Duodenal mucosa (tissue), 2 donors: ENCODE measurements at regions not wholly inside any gene's neighbourhood (a gene's known extent, or its start where the extent isn't known, plus 50 kb on each side); places are given as distances from the start of the nearest gene placed in this dataset.
"Not testable (repeated sequence)": the region's sequence is repeated elsewhere in the genome, so short reads cannot be mapped to it uniquely, and the experiment has no call there.

Experiments
- H3K27ac ChIP-seq: one replicate; pipeline ENCODE4 v1.7.0; 2013; ENCODE audit warnings: low read depth, low read length
- H3K27me3 ChIP-seq, 2 donors: one replicate each; pipeline ENCODE4 v1.7.0; 2013; ENCODE audit warnings: low read length in 2 of 2, control low read depth in 1 of 2; ENCODE audit not compliant: insufficient read depth in 2 of 2, control insufficient read depth in 1 of 2
- H3K36me3 ChIP-seq, 2 donors: one replicate each; pipeline ENCODE4 v1.7.0; 2013; ENCODE audit warnings: low read length in 2 of 2, control low read depth in 1 of 2; ENCODE audit not compliant: insufficient read depth in 2 of 2, control insufficient read depth in 1 of 2
- H3K4me1 ChIP-seq, 2 donors: one replicate each; pipeline ENCODE4 v1.7.0; 2013; ENCODE audit warnings: low read length in 2 of 2, control low read depth in 1 of 2; ENCODE audit not compliant: insufficient read depth in 2 of 2, control insufficient read depth in 1 of 2
- H3K4me3 ChIP-seq, 2 donors: one replicate each; pipeline ENCODE4 v1.7.0; 2013; ENCODE audit warnings: low read length in 2 of 2, low read depth in 1 of 2
- H3K9ac ChIP-seq, 2 donors: one replicate each; pipeline ENCODE4 v1.7.0; 2013; ENCODE audit warnings: low read length in 2 of 2, low read depth in 1 of 2
- H3K9me3 ChIP-seq, 2 donors: one replicate each; pipeline ENCODE4 v1.7.0; 2013; ENCODE audit warnings: low read length in 2 of 2, control low read depth in 1 of 2; ENCODE audit not compliant: control insufficient read depth in 1 of 2

DNA sequence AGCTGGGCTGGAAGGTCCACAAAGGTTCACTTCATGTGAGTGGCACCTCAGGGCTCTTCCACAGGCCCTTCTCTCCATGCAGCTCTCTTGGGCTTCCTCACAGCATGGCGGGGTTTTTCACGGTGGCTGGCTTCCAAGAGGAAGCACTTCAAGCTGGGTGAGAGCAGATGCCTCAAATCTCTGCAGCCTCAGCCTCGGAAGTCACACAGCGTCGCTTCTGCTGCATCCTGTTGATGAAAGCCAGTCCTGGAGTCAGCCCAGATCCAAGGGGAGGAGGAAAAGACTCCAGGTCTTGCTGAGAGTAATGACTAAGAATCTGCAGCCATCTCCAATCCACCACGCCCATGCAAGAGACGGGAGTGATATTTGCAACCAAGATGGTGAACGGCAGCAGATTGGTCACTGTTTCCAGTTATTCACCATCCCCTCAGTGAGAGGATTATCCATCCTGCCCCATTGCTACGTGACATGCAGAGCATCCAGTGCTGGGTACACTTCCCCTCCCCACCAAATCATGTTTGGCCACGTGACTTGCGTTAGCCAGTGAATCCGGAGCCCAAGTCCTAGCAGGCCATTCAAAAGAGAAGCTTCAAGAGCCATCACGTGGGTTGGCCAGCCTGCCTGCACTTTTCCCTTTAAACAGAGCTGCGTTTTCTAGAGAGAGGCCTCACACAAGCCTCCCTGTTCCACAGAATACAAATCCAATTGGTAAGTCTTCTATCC, 173.9 kb downstream of the C9orf50 start:
- no peak overlapping the region for H3K27ac ChIP-seq
- no peak overlapping the region for H3K9ac ChIP-seq
- H3K4me1 ChIP-seq, result peaks cover 10 to 11% of the 10 kb centered on the region in 2 donors
- H3K36me3 ChIP-seq, result no peaks in the 10 kb centered on the region
- no peaks in the 10 kb centered on the region for H3K27me3 ChIP-seq
- H3K9me3 ChIP-seq, result peaks cover 0 to 2% of the 10 kb centered on the region in 2 donors
- no peak overlapping the region for H3K4me3 ChIP-seq

DNA sequence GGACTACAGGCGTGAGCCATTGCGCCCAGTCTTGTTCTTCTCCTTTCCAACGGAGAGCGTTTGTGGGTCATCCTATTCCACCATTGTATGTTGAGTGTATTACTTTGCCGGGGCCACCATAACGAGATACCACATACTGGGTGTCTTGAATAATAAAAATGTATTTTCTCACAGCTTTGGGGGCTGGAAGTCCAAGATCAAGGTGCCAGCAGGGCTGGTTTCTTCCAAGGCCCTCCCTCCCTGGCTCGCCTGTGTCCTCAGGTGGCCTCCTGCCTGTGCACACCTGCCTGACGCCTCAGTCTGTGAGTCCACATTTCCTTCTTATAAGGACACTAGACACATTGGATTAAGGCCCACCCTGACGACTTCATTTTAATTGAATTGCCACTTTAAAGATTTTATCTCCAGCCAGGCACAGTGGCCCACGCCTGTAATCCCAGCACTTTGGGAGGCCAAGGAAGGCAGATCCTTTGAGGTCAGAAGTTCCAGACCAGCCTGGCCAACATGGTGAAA, 175.1 kb downstream of the C9orf50 start:
- Histone ChIP-seq H3K36me3 (no peaks in the 10 kb centered on the region), H3K9ac (no peak overlapping the region), H3K4me3 (no peak overlapping the region), H3K9me3 (peaks cover 0 to 2% of the 10 kb centered on the region in 2 donors), H3K4me1 (peaks cover 10 to 11% of the 10 kb centered on the region in 2 donors), H3K27ac (no peak overlapping the region), H3K27me3 (no peaks in the 10 kb centered on the region)

- not testable (repeated sequence) for H3K27ac ChIP-seq
Measured at GRCh38 chr9:129443515-129444164, 177.3 kb downstream of the C9orf50 start.

DNA sequence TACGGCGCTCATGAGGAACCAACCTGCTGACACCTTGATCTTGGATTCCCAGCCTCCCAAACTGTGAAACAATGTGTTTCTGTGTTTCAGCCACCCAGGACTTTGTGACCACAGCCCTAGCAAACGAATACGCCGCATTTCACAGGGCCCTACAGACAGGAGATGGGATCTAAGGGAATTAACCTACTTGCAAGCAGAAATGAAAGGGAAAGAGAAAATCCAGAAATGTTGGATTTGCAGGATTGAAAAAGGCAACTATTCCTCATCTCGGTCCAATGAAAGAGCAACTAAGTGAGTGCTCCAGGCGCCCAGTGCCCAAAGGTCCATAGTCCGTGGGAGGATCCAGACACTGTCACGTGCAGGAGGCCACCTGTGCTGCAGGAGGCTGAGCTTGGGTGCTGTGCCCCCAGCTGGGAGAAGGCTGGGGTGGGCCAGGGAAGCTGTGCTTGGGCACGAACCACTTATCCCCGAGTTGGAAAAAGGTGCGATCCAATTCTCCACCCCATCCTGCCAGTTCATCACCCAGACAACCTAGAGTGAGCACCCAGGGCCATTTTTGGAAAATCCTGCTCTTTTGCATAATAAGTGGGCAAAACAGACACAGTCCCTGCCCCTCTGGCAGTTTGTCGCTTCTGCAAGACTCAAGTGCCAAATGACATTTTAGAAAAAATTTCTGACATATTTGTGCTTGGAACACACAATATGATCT, 177.9 kb downstream of the C9orf50 start:
- no peaks in the 10 kb centered on the region for H3K36me3 ChIP-seq
- peaks cover 0 to 2% of the 10 kb centered on the region in 2 donors for H3K9me3 ChIP-seq
- peaks cover 12 to 16% of the 10 kb centered on the region in 2 donors for H3K27me3 ChIP-seq
- no peak overlapping the region for H3K27ac ChIP-seq
- peak overlapping the region in 1 of 2 donors; percentile 18 for H3K9ac ChIP-seq
- H3K4me3 ChIP-seq, result peak overlapping the region; percentile 11 to 37
- peaks cover 12 to 15% of the 10 kb centered on the region in 2 donors for H3K4me1 ChIP-seq

More at GRCh38 chr9:129443515-129444164, 177.3 kb downstream of the C9orf50 start:
- not testable (repeated sequence) for H3K27me3 ChIP-seq, H3K36me3 ChIP-seq, H3K4me3 ChIP-seq, H3K9ac ChIP-seq, H3K9me3 ChIP-seq
- peaks cover 10 to 11% of the 10 kb centered on the region in 2 donors for H3K4me1 ChIP-seq

- Histone ChIP-seq H3K9ac (no peak overlapping the region), H3K27me3 (peaks cover 17 to 20% of the 10 kb centered on the region in 2 donors), H3K36me3 (no peaks in the 10 kb centered on the region), H3K27ac (no peak overlapping the region), H3K4me3 (no peak overlapping the region), H3K4me1 (peaks cover 20 to 21% of the 10 kb centered on the region in 2 donors), H3K9me3 (peaks cover 0 to 2% of the 10 kb centered on the region in 2 donors)
Measured at GRCh38 chr9:129441852-129442251, 179.0 kb downstream of the C9orf50 start.

GRCh38 chr9:129440435-129441186, 180.3 kb downstream of the C9orf50 start:
- Histone ChIP-seq H3K9ac (no peak overlapping the region), H3K36me3 (no peaks in the 10 kb centered on the region), H3K9me3 (no peaks in the 10 kb centered on the region), H3K4me1 (peaks cover 20 to 25% of the 10 kb centered on the region in 2 donors), H3K27me3 (peaks cover 22 to 28% of the 10 kb centered on the region in 2 donors), H3K4me3 (no peak overlapping the region), H3K27ac (no peak overlapping the region)

DNA sequence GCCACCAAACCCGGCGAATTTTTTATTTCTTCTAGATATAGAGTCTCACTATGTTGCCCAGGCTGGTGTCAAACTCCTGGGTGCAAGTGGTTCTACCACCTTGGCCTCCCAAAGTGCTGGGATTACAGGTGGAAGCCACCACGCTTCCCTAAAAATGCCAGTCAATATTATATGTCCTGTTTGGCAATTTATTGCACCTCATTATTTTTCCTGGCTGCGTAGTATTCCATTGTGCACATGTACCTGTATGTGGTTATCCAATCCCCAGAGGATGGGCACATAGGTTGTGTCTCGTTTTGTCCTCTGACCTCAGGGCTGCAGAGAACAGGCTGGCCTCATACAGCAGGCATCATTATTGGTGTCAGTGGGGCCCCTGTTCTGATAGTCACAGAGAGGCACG, 181.7 kb downstream of the C9orf50 start:
- no peaks in the 10 kb centered on the region for H3K9me3 ChIP-seq
- no peak overlapping the region for H3K9ac ChIP-seq
- H3K4me3 ChIP-seq, result no peak overlapping the region
- peaks cover 20 to 25% of the 10 kb centered on the region in 2 donors for H3K4me1 ChIP-seq
- peaks cover 24 to 28% of the 10 kb centered on the region in 2 donors for H3K27me3 ChIP-seq
- H3K36me3 ChIP-seq, result no peaks in the 10 kb centered on the region
- H3K27ac ChIP-seq, result no peak overlapping the region

DNA sequence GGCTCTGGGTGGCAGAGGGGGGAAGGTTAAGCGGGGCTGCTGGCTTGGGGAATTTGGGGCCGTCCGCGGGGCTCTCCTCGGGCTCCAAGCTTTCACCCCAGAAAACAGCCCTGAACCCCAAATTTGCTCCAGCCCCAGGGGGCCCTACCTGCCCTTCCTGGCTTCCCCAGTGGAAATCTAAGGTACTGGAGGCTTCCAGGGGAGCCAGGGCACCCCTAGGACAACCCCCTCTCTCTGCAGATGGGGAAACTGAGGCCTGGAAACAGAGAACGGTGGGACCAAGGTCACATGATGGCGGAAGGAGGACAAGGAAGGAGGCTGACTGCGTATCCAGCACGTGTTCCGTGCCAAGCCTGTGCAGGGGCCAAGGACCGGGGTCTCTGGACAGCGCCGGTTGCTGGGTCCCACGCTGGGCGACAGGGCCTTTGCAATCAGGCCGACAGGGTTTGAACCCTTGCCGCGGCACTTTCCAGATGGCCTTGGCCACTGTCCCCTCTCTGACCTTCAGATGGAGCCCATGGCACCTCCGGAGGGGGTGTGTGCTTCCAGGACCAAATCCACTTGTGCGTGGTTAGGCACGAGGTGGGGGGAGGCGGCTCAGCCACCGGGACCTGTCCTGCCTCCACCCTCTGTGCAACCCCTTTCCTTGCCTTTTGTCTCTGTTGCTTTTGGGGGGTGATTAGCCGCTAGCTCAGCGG, 183.1 kb downstream of the C9orf50 start:
- peaks cover 24 to 28% of the 10 kb centered on the region in 2 donors for H3K27me3 ChIP-seq
- no peaks in the 10 kb centered on the region for H3K36me3 ChIP-seq
- H3K27ac ChIP-seq, result no peak overlapping the region
- peak overlapping the region; percentile 47 to 49 for H3K9ac ChIP-seq
- H3K4me1 ChIP-seq, result peaks cover 12 to 15% of the 10 kb centered on the region in 2 donors
- H3K4me3 ChIP-seq, result peak overlapping the region; percentile 37 to 66
- no peaks in the 10 kb centered on the region for H3K9me3 ChIP-seq
